GM23248 (cell line): ENCODE measurements at regions not wholly inside any gene's neighbourhood (a gene's known extent, or its start where the extent isn't known, plus 50 kb on each side); places are given as distances from the start of the nearest gene placed in this dataset.

Experiments used
- EZH2 ChIP-seq: fragments of 200-600 bp; sonication (generic); IDR thresholded peaks from 2 replicates; pipeline ENCODE4 v1.6.1; 2018; ENCODE audit warnings: antibody characterized with exemption, mild to moderate bottlenecking; ENCODE audit not compliant: insufficient read depth, poor library complexity, severe bottlenecking
- EZH2phosphoT487 ChIP-seq: fragments of 200-600 bp; sonication (generic); IDR thresholded peaks from 2 replicates; pipeline ENCODE4 v1.6.1; 2018; ENCODE audit warnings: antibody characterized with exemption, moderate library complexity, mild to moderate bottlenecking, low read depth; ENCODE audit not compliant: insufficient read depth

- TF ChIP-seq EZH2 (no peak), EZH2phosphoT487 (no peak)
These were observed 237.3 kb upstream of the GPC6 start for GRCh38 chr13:92989301-92989700.
